OCI-LY1 (cell line): ENCODE measurements at regions not wholly inside any gene's neighbourhood (a gene's known extent, or its start where the extent isn't known, plus 50 kb on each side); places are given as distances from the start of the nearest gene placed in this dataset.

Experiments used
- H2AFZ ChIP-seq: fragments of 200-600 bp; sonication (generic), shearing (Covaris generic); 2 replicates; pipeline ENCODE4 v1.6.0; 2014; ENCODE audit warnings: antibody characterized with exemption, mild to moderate bottlenecking, low read length
- H3F3A ChIP-seq: fragments of 200-600 bp; sonication (generic), shearing (Covaris generic); 2 replicates; pipeline ENCODE4 v1.6.0; 2014; ENCODE audit warnings: mild to moderate bottlenecking, antibody characterized with exemption, low read length, moderate library complexity; ENCODE audit not compliant: insufficient read depth
- H3K27ac ChIP-seq: fragments of 200-600 bp; sonication (generic); 2 replicates; pipeline ENCODE4 v1.5.1; 2014; ENCODE audit warnings: low read length, mixed run types, mild to moderate bottlenecking, low read depth; ENCODE audit not compliant: poor library complexity, severe bottlenecking
- H3K27me3 ChIP-seq: fragments of 200-600 bp; sonication (generic); 2 replicates; pipeline ENCODE4 v1.6.0; 2014; ENCODE audit warnings: antibody characterized with exemption, mild to moderate bottlenecking, low read length, moderate library complexity; ENCODE audit not compliant: insufficient read depth
- H3K36me3 ChIP-seq: fragments of 200-600 bp; sonication (generic); 2 replicates; pipeline ENCODE4 v1.6.1; 2014; ENCODE audit warnings: mild to moderate bottlenecking, antibody characterized with exemption, low read length, moderate library complexity, mixed read lengths; ENCODE audit not compliant: insufficient read depth
- H3K4me1 ChIP-seq: fragments of 200-600 bp; sonication (generic); 2 replicates; pipeline ENCODE4 v1.5.1; 2014; ENCODE audit warnings: mild to moderate bottlenecking, low read length, moderate library complexity; ENCODE audit not compliant: insufficient read depth, severe bottlenecking
- H3K4me2 ChIP-seq: fragments of 200-600 bp; sonication (generic), shearing (Covaris generic); 2 replicates; pipeline ENCODE4 v1.6.1; 2014; ENCODE audit warnings: low read length
- H3K4me3 ChIP-seq: fragments of 200-600 bp; sonication (generic); 2 replicates; pipeline ENCODE4 v1.5.1; 2014; ENCODE audit warnings: low read length, low read depth, mild to moderate bottlenecking, mixed read lengths; ENCODE audit not compliant: poor library complexity, severe bottlenecking
- H3K79me2 ChIP-seq: fragments of 200-600 bp; shearing (Covaris generic); 2 replicates; pipeline ENCODE4 v1.6.1; 2016; ENCODE audit warnings: mixed run types, low read length, mixed read lengths; ENCODE audit not compliant: insufficient read depth
- H3K9ac ChIP-seq: fragments of 200-600 bp; sonication (generic), shearing (Covaris generic); 2 replicates; pipeline ENCODE4 v1.6.1; 2014; ENCODE audit warnings: mild to moderate bottlenecking, low read length, mixed read lengths
- H3K9me2 ChIP-seq: fragments of 200-600 bp; sonication (generic), shearing (Covaris generic); 2 replicates; pipeline ENCODE4 v1.6.1; 2014; ENCODE audit warnings: low read depth, mild to moderate bottlenecking, low read length, mixed read lengths
- H3K9me3 ChIP-seq: fragments of 200-600 bp; shearing (Covaris generic); 2 replicates; pipeline ENCODE4 v1.6.1; 2014; ENCODE audit warnings: low read length, mixed read lengths
- H4K20me1 ChIP-seq: fragments of 200-600 bp; sonication (generic), shearing (Covaris generic); 2 replicates; pipeline ENCODE4 v1.6.0; 2016; ENCODE audit warnings: mild to moderate bottlenecking, low read length; ENCODE audit not compliant: insufficient read depth
- CTCF ChIP-seq: fragments of 200-600 bp; sonication (generic), shearing (Covaris generic); IDR thresholded peaks from 2 replicates; pipeline ENCODE4 v1.5.1; 2017; ENCODE audit warnings: mild to moderate bottlenecking, antibody characterized with exemption, low read length, moderate library complexity, mixed read lengths
- EZH2 ChIP-seq: fragments of 200-600 bp; sonication (generic), shearing (Covaris generic); IDR thresholded peaks from 2 replicates; pipeline ENCODE4 v1.8.0; 2017; ENCODE audit warnings: borderline replicate concordance, mixed run types, mild to moderate bottlenecking, antibody characterized with exemption, low read length, moderate library complexity, mixed read lengths

- Histone ChIP-seq H3K4me2 (no peak overlapping the region), H3K9me2 (no peaks in the 10 kb centered on the region), H3K36me3 (no peaks in the 10 kb centered on the region), H3K79me2 (no peaks in the 10 kb centered on the region), H4K20me1 (no peaks in the 10 kb centered on the region), H3F3A (no peaks in the 10 kb centered on the region), H3K9ac (no peak overlapping the region), H3K9me3 (no peaks in the 10 kb centered on the region), H3K4me1 (no peaks in the 10 kb centered on the region), H3K4me3 (no peak overlapping the region), H3K27me3 (no peaks in the 10 kb centered on the region), H2AFZ (no peak overlapping the region), H3K27ac (no peak overlapping the region)
- no peak for TF ChIP-seq EZH2
- no peak for TF ChIP-seq CTCF
Measured at GRCh38 chr1:232554409-232554808, 75.5 kb downstream of the SIPA1L2 start.

GRCh38 chr1:232553809-232554208, 76.1 kb downstream of the SIPA1L2 start:
- H3K4me3 ChIP-seq, result no peak overlapping the region
- no peaks in the 10 kb centered on the region for H3K4me1 ChIP-seq
- no peak overlapping the region for H3K27ac ChIP-seq
- H3K4me2 ChIP-seq, result no peak overlapping the region
- no peaks in the 10 kb centered on the region for H4K20me1 ChIP-seq
- H3K79me2 ChIP-seq, result no peaks in the 10 kb centered on the region
- no peaks in the 10 kb centered on the region for H3K36me3 ChIP-seq
- no peaks in the 10 kb centered on the region for H3K9me3 ChIP-seq
- H3K9ac ChIP-seq, result no peak overlapping the region
- no peaks in the 10 kb centered on the region for H3F3A ChIP-seq
- no peak for TF ChIP-seq EZH2
- TF ChIP-seq CTCF, result no peak
- no peaks in the 10 kb centered on the region for H3K9me2 ChIP-seq
- H2AFZ ChIP-seq, result no peak overlapping the region
- no peaks in the 10 kb centered on the region for H3K27me3 ChIP-seq

GRCh38 chr1:232553050-232553754, 76.7 kb downstream of the SIPA1L2 start:
- Histone ChIP-seq H2AFZ (no peak overlapping the region), H3K9ac (no peak overlapping the region), H4K20me1 (no peaks in the 10 kb centered on the region), H3K4me3 (no peak overlapping the region), H3K79me2 (no peaks in the 10 kb centered on the region), H3F3A (no peaks in the 10 kb centered on the region), H3K4me2 (no peak overlapping the region), H3K4me1 (no peaks in the 10 kb centered on the region), H3K9me2 (no peaks in the 10 kb centered on the region), H3K27ac (no peak overlapping the region), H3K36me3 (no peaks in the 10 kb centered on the region), H3K27me3 (no peaks in the 10 kb centered on the region), H3K9me3 (no peaks in the 10 kb centered on the region)
- TF ChIP-seq CTCF (no peak), EZH2 (no peak)
